ENCODE measurements at regions not wholly inside any gene's neighbourhood (a gene's known extent, or its start where the extent isn't known, plus 50 kb on each side); places are given as distances from the start of the nearest gene placed in this dataset.
A peak's percentile ranks its signal among the peaks of the same experiment; 100 is the strongest.

DNA sequence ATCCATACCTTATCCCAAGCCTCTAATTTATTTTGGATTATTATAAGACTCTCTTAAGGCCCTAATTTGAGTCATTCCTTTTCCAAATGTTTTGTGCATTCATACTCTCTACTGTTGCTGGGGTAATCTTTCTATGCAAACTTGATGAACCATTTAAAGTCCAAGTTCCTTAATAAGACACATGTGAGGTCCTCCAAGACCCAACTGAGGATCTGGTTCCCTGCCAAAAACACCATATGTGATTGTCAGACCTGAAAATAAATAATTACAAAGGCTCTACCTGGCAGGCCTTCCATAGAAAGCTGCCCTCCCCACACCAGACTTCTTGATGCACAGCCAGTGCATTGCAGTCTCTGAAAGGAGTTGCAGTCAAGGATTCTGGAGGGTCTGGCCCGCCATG lies 257.9 kb upstream of the AKR1E2 start:
- no peak for DNase-seq

DNA sequence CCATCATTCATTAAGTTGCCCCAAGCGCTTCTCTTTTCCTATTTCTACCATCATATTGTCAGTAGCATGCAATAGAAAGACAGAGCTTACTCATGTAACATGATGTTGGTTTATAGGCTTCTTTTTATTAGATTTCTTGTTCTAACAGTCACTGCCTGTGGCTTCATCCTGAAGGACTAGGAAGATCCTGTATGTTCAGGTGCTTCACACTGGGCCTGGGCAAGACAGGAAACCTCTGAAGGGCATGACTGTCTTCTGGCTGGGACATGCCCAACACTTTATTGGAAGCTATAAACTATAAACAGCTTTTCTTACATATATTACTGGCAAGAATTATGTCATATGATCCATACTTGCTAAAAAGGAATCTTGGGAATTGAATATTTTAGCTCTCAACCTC lies 258.4 kb upstream of the AKR1E2 start:
- DNase-seq, result no peak

DNA sequence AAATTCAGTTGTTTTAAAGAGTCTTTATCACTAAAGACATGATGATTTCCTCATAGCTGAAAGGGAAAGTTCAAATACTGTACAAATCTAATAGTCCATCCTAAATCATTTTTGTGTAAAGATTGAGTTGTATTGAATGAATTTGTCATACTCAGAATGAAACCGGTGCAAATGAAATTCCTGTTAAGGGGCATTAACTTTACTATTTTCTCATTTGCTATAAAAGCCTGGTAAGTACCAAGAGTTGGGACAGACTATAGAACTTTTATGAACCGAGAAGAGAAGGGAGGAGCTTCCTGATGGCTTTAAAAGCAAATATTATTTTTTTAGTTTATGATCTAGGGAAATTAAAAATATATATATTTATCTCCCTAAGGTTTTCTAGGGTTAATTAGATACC lies 260.0 kb upstream of the AKR1E2 start:
- no peak for DNase-seq

DNA sequence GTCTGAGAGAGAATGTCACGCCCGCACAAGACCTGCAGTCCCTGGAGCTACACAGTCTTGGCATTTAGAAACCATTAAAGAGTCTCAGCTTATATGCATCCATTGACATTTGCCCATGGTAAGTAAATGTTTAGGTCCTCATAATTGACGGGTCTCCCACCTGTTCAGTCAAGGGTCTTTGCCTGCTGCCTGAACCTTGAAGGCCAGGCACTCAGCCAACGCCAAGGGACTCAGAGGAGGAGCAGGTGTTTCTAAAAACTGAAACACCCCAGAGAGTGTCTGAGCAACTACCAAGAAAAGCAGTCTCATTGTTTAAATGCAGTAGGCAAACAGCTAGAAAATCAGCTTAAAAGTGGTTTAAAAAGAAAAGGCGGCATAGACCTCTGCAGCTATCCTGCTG lies 264.7 kb upstream of the AKR1E2 start:
- peak; percentile 2 for DNase-seq

DNA sequence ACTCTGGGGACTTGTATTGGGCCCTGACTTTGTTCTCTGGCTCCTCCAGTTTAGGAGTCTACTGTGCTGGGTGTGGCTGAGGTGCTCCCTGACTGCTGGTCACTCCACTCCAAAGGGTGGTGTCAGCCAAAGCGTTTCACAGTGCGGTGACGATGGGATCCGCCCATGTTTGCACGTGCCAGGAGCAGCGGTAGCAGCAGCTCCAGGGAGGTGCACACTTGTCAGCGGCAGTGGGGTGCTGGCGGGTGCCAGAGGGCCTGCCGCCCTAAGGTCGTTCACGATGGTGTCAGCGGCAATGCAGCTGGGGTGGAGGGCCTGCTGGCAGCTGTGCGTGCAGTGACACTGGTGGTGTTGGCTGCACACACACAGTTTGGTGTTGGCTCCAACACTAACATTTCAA lies 268.5 kb upstream of the AKR1E2 start:
- DNase-seq, result no peak

DNA sequence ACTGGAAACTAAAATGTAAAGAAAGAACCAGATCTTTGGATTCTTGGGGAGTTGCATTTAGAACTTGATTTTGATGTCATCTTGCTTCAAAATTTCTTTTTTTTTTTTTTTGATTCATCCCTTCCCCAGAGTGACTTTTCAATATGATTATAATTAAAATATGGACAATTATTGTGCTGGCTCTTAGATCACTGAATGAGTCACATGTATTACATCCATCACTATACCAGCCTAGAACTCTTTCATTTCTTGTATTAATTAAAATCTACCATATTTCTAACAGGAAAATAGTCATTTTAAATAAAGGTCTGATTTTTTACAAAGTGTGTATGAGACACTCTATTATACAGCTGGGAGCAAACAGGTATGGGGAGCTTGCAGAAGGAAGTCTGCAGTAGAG lies 269.5 kb upstream of the AKR1E2 start:
- DNase-seq, result no peak

DNA sequence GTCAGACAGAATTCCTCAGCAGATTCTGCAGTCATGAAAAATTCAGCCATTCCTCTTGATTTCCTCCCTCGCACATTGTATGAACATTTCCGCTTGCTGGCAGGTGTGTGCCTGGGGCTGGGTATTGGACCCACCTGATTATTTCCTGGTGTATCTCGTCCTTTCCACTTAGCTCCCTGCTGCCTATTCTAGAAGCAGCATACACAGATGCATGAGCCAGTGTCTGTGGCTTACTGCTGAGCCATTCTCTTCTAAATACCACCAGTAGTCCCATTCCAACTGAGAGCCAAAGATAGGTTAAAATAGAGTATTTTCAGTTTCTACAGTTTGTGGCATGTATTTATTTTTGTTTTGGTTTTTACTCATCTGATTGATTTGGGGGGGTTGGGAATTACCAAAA lies 270.1 kb upstream of the AKR1E2 start:
- no peak for DNase-seq

DNA sequence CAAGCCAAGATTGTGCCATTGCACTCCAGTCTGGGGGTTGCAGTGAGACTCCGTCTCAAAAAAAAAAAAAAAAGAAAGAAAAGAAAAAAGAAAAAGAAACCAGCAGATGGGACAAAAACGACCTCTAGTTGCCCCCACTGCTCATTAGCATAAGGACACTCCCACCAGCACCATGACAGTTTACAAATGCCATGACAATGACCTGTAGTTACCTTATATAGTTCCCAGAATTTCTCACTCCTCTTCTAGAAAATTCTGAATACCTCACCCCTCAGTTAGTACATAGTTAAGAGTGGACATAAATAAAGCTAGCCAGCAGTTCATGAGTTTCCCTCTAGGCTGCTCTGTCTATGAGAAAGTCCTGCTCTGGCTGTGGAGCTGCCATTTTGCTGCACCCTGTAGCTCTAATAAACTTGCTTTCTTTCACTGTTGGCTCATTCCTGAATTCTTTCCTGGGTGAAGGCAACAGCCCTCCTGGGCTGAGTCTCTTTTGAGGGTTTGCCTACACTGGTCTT lies 276.8 kb upstream of the AKR1E2 start:
- no peak for DNase-seq

DNA sequence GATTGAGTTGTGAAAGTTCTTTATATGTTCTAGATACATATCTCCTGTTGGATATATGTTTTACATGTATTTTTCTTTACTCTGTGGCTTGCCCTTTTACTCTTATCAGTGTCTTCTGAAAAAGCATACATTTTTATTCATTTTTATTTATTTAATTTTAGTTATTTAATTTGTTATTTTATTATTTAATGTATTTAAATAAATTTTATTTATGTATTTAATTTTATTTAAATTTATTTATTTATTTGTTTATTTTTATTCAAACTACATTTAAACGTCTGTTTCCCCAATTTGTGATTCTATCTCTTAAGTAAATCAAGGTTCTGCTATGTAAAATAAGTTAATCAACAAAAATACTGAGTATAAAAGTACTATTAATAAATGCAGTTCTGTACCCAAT lies 279.1 kb upstream of the AKR1E2 start:
- no peak for DNase-seq

DNA sequence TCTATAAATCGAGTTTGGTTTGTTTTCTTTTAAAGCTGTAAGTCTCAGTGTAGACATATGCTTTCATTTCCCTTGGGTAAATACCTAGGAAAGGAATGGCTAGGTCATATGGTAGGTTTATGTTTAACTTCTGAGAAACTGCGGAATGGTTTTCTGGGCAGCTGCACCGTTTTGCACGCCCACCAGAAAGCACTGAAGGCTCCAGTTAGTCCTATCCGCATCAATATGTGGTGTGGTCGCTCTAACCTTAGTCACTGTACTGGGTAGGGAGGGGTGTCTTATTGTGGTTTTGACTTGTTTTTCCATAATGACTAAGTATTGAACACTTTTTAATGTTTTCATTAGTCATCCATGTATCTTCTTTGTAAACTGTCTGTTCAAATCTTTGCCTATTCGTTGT lies 279.5 kb upstream of the AKR1E2 start:
- DNase-seq, result no peak

DNA sequence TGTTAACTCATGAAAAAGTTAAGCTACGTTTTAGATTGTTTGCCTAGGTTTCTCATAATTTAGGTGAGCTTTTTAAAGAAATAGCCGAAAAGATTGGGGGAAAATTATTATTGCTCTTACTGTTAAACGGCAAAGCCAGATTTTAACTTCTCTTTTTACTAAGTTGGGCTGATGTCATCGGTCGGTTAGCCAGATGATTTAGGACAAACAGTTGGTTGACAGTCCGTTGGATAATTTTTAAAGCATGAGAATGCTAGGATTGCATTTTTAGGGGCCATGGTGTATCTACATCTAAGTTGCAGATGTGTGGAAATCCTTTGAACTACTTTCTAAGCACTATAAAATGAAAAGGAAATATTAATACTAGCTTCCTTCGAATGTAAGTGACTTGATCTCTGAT lies 280.9 kb upstream of the AKR1E2 start:
- DNase-seq, result no peak

DNA sequence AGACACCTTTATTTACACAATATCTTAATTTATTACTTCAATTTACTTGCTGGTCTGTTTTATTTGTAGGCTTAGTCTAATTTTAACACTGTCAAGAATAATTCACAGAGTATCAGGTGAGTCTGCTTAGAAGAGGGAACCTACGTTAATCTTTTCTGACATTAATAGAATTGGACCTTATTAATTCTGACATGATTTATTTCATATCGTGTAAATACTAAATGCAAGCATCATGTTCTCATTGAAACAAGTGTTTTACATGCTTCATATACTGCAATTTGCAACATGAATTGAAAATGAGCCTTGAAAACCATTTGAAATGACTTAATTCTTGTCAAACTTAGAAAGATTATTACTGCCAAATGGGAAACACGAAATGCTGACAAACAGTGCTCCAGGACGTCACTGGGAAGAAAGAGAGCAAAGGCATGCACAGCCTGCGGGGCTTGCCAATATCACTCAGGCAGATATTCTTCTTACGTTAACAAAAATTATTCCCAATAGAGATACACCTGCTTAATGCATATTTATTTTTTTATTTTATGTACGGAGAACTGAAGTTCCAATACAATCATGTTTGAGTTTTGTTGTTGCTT lies 282.0 kb upstream of the AKR1E2 start:
- no peak for DNase-seq

DNA sequence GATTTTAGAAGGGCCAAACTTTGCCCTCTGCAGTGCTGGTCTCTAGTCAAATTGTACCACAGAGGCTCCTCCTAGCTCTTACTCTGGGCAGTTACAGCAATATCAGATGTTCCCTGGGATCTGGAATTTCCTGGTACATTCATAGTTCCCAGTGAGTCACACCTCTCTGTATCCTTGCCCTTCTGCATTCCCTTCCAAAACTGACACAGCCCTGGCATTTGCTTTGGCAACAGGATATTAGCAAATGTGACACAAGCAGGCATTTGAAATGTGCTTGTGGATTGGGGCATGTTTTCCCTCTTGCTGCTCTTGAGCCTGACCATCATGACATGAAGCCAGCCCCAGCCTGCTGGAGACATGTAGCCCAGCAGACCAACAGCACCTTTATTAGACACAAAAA lies 284.7 kb upstream of the AKR1E2 start:
- DNase-seq, result no peak

DNA sequence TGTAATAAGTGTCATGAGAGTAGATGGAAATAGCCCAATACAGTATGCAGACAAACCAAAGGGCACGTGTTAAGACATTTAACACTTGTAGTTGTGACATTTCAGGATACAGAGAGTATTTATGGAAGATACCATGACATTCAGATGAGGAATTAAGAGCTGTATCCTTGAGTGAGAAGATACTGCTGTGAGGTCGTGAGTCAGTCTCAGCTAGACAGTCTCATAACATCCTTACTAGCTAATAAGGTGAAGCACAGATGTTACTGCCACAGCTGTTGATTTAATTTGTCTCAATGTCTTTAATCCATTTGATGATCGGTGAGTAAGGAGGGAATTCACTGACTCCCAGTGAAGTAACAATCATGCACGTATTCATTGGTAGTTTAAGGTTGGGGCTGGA lies 288.0 kb upstream of the AKR1E2 start:
- DNase-seq, result no peak

DNA sequence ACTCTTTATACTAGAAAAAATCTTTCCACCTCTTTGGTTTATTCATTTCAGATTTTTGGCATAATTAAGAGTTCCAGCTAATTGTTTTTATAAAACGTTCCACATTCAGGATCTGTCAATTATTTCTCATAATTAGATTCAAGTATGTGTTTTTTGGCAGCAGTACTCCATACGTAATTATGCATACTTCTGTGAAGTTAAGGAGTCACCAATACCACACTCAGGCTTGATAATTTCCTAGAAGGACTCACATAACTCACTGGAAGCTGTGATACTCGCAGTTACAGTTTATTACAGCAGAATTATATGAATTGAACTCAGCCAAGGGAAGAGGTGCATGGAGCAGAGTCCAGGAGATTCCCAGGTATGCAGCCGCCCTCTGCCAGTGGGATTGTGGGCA lies 290.5 kb upstream of the AKR1E2 start:
- no peak for DNase-seq

DNA sequence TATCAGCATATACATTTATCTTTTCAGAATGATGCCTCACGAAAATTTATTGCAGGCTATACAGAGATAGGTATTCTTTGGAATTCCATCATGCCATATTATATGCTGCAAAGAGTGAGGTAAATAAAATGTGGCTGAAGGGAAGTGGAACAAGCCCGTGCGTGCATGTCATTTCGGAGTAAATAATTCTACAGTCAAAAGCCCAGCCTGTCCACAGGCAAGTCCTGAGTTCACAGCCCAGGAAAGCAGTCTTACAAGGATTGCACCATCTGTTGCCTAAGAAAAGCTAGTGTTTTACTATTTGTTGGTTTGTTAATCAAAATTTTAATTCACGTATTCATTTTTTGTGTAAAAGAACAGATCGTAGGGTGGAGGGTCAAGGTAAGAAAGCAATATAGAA lies 292.4 kb upstream of the AKR1E2 start:
- DNase-seq, result no peak

DNA sequence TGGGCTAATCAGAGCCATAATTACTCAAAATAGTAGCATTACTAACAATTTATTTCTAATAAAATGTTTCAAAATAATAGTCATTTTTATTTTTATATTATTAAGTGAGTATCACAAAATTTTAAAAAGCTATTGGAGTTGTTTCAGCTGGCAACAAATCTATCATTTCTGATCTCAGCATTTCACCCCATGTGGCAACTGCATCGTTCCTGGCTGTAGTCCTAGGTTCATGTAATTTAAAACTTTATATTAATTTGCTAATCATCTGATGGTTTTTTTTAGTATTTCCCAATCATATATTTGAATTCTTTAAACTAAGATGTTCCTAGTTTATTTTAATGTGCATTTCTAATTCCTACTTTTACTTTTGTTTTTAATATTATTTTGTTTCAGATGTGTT lies 293.0 kb upstream of the AKR1E2 start:
- DNase-seq, result no peak

DNA sequence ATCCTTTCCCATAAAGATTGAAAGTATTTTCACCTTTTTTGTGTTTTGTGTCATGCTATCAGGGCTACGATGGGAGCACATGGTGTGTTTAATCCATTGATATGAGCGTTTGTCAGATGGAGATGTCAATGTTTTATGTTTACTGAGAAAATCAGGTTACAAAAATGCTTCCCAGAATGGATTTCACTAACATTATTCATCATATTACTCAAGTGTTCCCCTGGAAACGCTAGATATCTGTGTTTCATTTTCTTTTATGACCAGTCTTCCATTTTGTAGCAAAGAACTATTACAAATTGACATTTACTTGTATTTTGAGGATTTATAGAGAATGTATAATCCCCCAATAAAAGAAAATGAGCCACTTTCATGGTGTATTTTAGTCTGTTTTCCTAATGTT lies 293.5 kb upstream of the AKR1E2 start:
- DNase-seq, result no peak

DNA sequence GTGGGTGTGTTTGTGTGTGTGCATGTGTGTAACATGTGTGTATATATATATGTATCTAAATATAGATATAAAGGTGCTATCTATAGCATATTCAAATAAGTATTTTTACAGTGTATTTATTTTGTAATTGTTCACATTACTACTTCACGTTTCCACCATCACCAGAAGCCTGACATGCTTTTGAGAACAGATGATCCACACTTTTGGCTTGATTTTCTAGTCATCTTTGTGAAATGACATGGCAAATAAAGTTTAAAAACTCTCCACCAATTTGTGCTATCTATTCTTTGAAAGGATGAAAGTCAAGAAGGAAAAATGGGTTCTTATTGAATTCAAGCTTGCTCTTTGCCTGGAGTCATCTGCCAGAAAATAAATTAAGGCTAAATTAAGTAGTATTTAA lies 294.0 kb upstream of the AKR1E2 start:
- DNase-seq, result no peak

DNA sequence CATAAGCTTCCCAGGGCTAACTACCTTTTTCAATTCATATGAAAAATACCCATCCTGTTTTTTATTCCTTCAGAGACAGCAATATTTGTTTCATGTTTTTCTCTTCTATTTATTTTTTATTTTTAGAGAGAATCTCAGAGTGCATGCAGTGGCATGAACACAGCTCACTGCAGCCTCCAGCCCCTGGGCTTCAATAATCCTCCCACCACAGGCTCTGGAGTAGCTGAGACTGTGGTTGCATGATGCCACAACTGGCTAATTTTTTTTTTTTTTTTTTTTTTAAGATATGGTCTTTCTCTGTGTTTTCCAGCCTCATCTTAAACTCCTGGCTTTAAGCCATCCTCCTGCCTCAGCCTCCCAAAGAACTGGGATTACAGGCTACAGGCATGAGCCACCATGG lies 296.7 kb upstream of the AKR1E2 start:
- no peak for DNase-seq

DNA sequence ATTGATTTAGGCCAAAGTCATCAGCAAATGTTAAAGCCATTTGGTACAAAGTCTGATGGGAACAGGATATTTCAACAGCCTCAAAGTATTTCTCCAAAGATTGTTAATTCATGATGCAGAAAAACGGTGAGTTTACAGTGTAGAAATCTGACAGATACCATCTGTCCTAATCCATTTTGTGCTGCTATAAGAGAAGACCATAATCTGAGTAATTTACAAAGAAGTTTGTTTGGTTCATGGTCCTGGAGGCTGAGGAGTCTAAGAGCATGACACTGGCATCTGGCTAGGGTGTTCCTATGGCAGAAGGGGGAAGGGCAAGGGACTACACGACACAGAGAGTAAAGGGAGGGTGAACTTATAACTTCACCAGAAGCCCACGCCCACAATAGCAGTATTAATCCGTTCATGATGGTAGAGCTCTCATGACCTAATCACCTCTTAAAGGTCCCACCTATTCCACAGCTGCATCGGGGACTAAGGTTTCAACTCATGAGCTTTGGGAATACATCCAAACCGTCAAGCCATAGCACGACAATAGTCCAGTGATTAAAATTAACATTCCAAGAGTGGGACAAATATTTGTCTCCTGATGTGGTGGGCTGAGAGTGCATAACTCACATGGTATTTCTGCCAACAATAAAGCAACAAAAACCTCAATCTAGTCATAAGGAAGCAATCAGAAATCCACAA lies 298.6 kb upstream of the AKR1E2 start:
- no peak for DNase-seq

DNA sequence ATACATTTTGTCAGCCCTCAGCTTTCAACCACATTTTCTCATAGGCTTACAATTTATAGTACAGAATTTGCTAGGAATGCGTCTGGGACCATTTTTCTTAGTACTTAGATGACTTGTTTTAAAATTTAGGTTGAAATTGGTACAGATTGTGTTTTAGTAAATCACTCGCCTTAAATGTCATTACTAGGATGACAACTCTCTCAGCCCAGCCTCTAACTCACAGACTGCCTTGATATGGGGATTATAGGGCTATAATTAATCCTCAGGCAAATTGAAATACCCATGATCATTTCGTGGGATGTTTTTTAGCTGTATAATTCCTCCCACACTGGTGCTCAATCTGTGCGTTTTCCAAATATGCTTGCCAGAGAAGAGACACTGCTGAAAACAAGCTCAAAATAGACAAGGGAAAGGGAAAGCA lies 299.7 kb upstream of the AKR1E2 start:
- DNase-seq, result no peak

DNA sequence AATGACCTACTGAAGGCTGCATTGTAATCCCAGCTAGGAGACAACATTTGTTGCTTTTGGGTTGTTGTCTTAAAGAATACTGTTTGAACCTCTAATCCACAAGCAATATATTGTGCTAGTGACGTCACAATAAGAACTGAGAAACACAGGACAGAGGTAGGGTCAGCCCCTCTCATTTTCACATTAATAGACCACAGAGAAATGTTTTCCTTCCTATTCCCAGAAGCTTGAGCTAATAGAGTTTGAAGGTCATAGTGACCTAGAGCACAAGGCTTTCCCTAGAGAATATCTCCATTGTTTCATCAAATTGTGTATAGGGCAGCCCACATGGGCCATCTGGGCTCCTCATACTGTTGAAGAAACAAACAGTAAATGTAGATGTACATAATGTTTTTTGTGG lies 300.9 kb upstream of the AKR1E2 start:
- DNase-seq, result no peak

DNA sequence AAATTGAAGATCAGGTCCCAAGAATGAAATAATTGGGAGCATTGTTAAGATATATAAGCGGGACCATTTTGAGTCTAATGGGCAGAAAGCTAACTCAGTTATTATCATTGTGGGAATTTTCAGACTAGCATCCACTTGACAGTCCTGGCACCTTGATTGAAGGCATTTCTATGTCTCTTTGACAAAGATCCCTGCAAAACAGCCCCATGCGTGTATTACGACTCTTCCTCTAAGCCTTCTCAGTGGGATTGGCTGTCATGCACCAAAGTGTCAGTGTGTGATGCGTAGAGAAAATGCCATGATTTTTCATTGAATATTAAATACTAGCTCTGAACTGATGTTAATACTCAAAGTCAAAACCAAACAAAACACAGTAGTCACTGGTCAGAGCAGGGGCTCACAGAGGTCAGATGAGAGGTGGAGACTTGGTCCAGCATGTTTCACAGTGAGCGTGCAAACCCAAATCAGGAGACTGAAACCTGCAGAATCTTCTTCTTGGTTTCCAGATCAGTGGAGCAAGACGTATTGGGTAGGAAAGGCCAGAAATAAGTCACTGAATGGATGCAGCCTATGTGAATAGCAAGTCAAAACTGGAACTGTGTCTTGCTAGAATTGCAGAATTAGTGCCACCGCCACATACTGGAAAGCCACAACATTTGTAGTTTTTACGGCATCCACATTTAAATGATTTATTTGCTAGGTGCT lies 303.6 kb upstream of the AKR1E2 start:
- DNase-seq, result no peak
